Activated naive CD8-positive, alpha-beta T cell treated with anti-CD3 and anti-CD28 coated beads, Interleukin-2, amount 50 U/mL, for 24 hours (primary cell): ENCODE measurements at regions not wholly inside any gene's neighbourhood (a gene's known extent, or its start where the extent isn't known, plus 50 kb on each side); places are given as distances from the start of the nearest gene placed in this dataset.

Source experiments
- ATAC-seq: fragments of 150-1000 bp; cut with Tn5 transposase; one replicate; pipeline ENCODE4 v1.10.0; 2021
- DNase-seq: peaks from one replicate; pipeline ENCODE4 v3.0.0; 2021
- H3K27ac Mint-ChIP-seq: one replicate; pipeline ENCODE4 v1.8.0; 2021; ENCODE audit warnings: mild to moderate bottlenecking, mixed read lengths
- H3K27me3 Mint-ChIP-seq: one replicate; pipeline ENCODE4 v1.8.0; 2021; ENCODE audit warnings: mixed read lengths
- H3K36me3 Mint-ChIP-seq: one replicate; pipeline ENCODE4 v1.8.0; 2021; ENCODE audit warnings: low read depth, mixed read lengths
- H3K4me1 Mint-ChIP-seq: one replicate; pipeline ENCODE4 v1.8.0; 2021; ENCODE audit warnings: mixed read lengths
- H3K4me3 Mint-ChIP-seq: one replicate; pipeline ENCODE4 v1.8.0; 2021; ENCODE audit warnings: mild to moderate bottlenecking, moderate library complexity, mixed read lengths
- H3K9me3 Mint-ChIP-seq: one replicate; pipeline ENCODE4 v1.8.0; 2021; ENCODE audit warnings: mixed read lengths

DNA sequence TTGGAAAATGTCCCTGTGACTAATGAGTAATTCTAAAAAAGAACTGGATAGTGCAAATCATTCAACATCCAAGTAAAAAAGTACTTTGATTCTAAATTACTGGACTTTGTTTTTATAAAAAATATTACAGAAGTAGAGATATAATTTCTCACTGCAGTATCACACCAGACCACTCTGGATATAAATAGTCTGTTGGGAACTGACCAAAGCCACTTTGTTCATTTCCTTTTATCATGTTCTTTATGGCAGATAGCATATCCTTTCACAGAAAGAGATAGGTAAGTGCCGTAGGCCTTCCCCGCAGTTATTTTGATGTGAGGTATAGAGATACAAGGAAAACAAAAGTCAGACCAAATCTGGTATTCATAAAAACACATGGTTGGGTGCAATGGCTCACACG is 827.4 kb upstream of the GRAMD2B start:
- no peaks in the 10 kb centered on the region for H3K27me3 Mint-ChIP-seq
- H3K9me3 Mint-ChIP-seq = peaks cover 13% of the 10 kb centered on the region
- DNase-seq (no peak), ATAC-seq (no peak)
- no peak overlapping the region for H3K4me3 Mint-ChIP-seq
- no peaks in the 10 kb centered on the region for H3K36me3 Mint-ChIP-seq
- H3K27ac Mint-ChIP-seq = no peak overlapping the region
- peaks cover 1% of the 10 kb centered on the region for H3K4me1 Mint-ChIP-seq

DNA sequence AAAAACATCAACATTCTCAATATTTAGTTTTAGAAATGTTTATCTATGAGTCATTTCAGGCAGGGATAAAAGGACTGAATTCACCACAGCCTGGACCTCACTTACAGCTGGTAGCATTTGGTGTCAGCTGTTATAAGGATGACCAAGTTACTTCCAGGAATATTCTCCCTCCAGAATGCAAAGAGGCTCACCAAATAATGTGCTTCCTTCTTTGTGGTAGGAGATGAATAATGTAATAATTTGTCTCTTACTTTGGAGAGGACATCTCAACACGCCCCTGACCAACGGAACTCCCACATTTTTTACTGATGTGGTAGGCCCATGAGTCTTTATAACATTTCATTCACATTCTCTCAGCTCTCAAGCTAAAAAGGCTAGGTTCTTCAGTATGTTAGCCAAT is 825.9 kb upstream of the GRAMD2B start:
- H3K27ac Mint-ChIP-seq = no peak overlapping the region
- H3K36me3 Mint-ChIP-seq = no peaks in the 10 kb centered on the region
- peaks cover 1% of the 10 kb centered on the region for H3K4me1 Mint-ChIP-seq
- peaks cover 13% of the 10 kb centered on the region for H3K9me3 Mint-ChIP-seq
- ATAC-seq (no peak), DNase-seq (no peak)
- no peaks in the 10 kb centered on the region for H3K27me3 Mint-ChIP-seq
- H3K4me3 Mint-ChIP-seq = no peak overlapping the region

DNA sequence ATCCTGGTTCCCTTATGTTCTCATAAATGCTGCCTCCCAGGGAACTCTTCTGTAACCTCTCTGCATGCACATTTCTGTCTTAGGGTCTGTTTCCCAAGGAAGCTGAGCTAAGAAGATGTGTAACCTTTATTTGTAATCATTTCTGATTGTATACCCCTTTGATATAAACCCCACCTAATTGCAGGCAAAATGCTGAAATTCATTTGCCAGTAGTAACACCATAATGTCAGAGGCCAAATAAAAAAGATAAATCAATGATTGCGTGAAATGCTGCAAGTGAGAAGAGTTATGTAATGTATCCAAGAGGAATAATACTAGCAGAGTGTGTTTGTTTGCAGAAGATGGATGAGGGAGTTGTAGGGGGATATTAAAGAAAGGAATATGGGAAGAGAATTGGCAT is 822.6 kb upstream of the GRAMD2B start:
- ATAC-seq (no peak), DNase-seq (no peak)
- no peak overlapping the region for H3K27ac Mint-ChIP-seq
- peaks cover 4% of the 10 kb centered on the region for H3K9me3 Mint-ChIP-seq
- H3K27me3 Mint-ChIP-seq = no peaks in the 10 kb centered on the region
- H3K4me1 Mint-ChIP-seq = no peaks in the 10 kb centered on the region
- no peak overlapping the region for H3K4me3 Mint-ChIP-seq
- no peaks in the 10 kb centered on the region for H3K36me3 Mint-ChIP-seq

DNA sequence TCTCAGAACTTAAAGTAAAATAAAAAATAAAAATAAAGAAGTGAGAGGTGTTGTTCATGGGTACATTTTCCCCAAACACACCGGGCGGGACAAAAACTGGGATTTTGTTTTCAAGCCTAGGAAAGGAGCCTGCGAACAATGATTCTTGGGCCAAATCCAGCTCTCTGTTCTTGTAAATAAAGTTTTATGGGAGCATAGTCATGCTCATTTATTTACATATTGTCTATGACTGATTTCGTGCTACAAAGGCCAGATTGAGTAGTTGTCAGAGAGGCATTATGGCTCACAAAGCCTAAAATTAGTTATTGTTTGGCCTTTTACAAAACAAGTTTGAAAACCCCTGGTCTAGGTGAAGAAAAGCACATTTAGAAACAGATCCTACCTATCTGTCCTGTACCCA is 821.0 kb upstream of the GRAMD2B start:
- DNase-seq = no peak

DNA sequence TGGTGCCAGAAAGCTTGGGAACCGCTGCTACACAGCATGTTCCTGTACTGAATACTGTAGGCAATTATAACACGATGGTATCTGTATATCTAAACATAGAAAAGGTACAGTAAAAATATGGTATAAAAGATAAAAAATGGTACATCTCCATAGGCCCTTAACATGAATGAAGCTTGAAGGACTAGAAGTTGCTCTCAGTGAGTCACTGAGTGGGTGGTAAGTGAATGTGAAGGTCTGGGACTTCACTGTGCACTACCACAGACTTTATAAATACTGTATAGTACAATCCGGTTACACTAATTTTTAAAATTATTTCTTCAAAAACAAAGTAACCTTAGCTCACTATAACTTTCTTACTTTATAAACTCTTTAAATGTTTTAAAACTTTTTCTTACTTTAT is 819.9 kb upstream of the GRAMD2B start:
- Mint-ChIP-seq H3K27me3 (no peaks in the 10 kb centered on the region), H3K4me1 (no peaks in the 10 kb centered on the region), H3K36me3 (no peaks in the 10 kb centered on the region), H3K27ac (no peak overlapping the region), H3K9me3 (no peaks in the 10 kb centered on the region), H3K4me3 (no peak overlapping the region)
- ATAC-seq = no peak
- DNase-seq = no peak

More for the DNA sequence above, 821.0 kb upstream of the GRAMD2B start:
- Mint-ChIP-seq H3K9me3 (no peaks in the 10 kb centered on the region), H3K27me3 (no peaks in the 10 kb centered on the region), H3K27ac (no peak overlapping the region), H3K36me3 (no peaks in the 10 kb centered on the region), H3K4me1 (no peaks in the 10 kb centered on the region), H3K4me3 (no peak overlapping the region)
- no peak for ATAC-seq

DNA sequence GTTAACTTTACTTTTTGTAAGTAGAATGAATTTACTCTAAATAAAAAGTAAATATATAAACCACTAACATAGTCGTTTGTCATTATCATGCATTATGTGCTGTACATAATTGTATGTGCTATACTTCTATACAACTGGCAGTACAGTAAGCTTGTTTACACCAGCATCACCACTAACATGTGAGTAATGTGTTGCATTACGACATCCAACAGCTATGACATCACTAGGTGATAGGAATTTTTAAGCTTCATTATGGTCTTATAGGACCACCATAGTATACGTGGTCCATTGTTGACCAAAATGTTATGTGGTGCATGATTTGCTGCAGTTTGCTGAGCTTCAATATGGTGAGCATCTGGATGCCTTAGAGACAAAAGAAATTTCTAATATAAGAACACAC is 819.1 kb upstream of the GRAMD2B start:
- no peak overlapping the region for H3K4me3 Mint-ChIP-seq
- H3K4me1 Mint-ChIP-seq = no peaks in the 10 kb centered on the region
- DNase-seq (no peak), ATAC-seq (no peak)
- H3K36me3 Mint-ChIP-seq = no peaks in the 10 kb centered on the region
- no peak overlapping the region for H3K27ac Mint-ChIP-seq
- H3K9me3 Mint-ChIP-seq = no peaks in the 10 kb centered on the region
- H3K27me3 Mint-ChIP-seq = no peaks in the 10 kb centered on the region

DNA sequence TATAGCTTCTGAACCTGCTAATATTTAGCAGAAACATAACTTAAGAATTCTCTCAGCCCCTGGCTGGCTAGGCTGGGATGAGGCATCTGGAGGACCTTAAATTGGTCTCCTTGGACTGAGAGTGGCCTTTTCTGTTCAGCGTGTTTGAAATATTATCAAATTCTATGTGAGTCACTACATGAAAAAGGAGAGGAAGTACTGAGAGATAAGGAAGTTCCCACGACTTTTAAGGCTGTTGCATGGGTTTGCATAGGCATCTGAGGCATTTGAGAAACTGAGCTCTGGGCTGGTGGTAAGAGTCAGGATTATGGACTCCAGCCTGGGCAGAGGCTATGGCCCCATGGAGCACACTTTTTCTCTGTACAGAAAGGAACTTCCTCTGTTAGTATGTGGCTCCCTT is 816.2 kb upstream of the GRAMD2B start:
- H3K36me3 Mint-ChIP-seq = no peaks in the 10 kb centered on the region
- no peaks in the 10 kb centered on the region for H3K9me3 Mint-ChIP-seq
- H3K27ac Mint-ChIP-seq = no peak overlapping the region
- no peak overlapping the region for H3K4me3 Mint-ChIP-seq
- DNase-seq (no peak), ATAC-seq (no peak)
- no peaks in the 10 kb centered on the region for H3K27me3 Mint-ChIP-seq
- no peaks in the 10 kb centered on the region for H3K4me1 Mint-ChIP-seq

DNA sequence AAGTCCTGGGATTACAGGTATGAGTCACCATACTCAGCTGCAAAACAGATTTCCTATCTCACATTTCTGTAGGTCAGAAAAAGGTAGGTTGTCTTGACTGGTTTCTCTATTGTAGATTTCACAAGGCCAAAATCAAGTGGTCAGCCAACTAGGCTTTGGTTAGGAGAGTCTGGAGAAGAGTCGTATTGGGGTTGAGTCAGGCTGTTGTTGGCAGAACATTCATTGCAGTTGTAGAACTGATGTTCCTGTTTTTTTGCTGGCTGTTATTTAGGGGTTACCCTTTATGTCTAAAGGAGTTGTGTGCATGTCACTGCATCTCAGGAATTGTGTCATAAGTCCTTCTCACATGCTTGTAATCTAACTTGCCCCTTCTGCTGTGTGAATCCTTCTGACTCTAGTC is 814.2 kb upstream of the GRAMD2B start:
- H3K27ac Mint-ChIP-seq = no peak overlapping the region
- no peaks in the 10 kb centered on the region for H3K36me3 Mint-ChIP-seq
- H3K4me1 Mint-ChIP-seq = no peaks in the 10 kb centered on the region
- no peaks in the 10 kb centered on the region for H3K9me3 Mint-ChIP-seq
- DNase-seq (no peak), ATAC-seq (no peak)
- H3K27me3 Mint-ChIP-seq = no peaks in the 10 kb centered on the region
- no peak overlapping the region for H3K4me3 Mint-ChIP-seq

DNA sequence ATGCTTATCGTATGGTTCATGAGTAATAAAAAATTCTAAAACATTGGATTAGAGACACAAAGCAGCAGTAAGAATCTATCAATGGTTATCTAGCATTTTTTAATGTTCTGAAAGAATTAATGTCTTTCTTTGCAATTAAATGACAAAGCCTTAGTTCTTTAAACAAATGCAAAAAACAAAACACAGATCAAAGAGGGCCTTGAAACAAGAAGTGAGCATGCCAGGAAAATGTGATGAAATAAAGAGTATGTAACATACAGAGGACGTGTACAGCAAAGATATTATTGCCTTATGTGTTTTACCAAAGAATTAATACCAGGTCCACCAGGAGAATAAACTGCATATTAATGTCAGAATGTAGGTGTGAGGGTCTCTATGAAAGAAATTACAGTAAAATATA is 812.3 kb upstream of the GRAMD2B start:
- no peak for ATAC-seq
- H3K9me3 Mint-ChIP-seq = no peaks in the 10 kb centered on the region
- no peaks in the 10 kb centered on the region for H3K27me3 Mint-ChIP-seq
- H3K27ac Mint-ChIP-seq = no peak overlapping the region
- no peaks in the 10 kb centered on the region for H3K36me3 Mint-ChIP-seq
- no peaks in the 10 kb centered on the region for H3K4me1 Mint-ChIP-seq
- no peak overlapping the region for H3K4me3 Mint-ChIP-seq
- no peak for DNase-seq

DNA sequence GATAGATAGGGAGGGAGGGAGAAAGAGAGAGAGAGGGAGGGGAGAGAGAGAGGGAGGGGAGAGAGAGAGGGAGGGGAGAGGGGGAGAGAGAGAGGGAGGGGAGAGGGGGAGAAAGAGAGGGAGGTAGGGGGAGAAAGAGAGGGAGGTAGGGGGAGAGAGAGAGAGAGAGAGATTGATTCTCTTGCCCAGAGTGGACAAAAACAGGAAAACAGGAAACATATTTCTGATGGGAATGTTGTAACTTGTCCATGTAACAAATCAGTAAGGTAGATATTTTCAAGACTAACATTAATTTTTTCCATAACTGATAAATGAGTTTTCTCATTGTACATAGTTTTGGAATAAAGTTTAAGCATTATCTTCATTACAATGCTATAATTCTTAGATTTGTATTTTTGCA is 811.7 kb upstream of the GRAMD2B start:
- Mint-ChIP-seq H3K27me3 (no peaks in the 10 kb centered on the region), H3K9me3 (no peaks in the 10 kb centered on the region), H3K4me1 (no peaks in the 10 kb centered on the region), H3K36me3 (no peaks in the 10 kb centered on the region), H3K27ac (no peak overlapping the region), H3K4me3 (no peak overlapping the region)
- DNase-seq = no peak
- no peak for ATAC-seq

DNA sequence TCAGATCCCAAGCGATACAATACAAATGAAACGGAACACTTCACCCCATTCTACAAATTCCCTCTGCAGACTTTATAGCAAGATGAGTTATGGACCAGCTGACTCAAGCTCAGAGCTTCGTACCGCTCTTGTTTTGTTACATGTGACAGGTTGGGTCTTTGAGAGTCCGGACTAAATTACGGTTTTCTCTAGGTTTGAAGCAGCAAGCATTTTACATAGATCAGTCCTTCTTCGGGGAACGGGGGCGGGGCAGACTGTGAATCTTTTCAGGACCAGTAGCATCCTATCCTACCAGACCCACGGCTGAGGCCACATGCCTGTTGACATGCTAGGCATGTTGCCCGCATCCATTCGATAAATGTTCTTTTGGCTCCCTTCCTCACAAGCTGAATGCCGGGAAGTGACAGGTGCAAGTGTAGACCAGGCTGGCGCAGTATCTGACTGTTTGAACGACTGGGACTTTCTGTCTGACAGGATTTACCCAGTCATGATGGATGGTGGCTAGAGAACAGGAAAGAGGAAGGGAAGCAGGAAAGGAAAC is 811.0 kb upstream of the GRAMD2B start:
- H3K27me3 Mint-ChIP-seq = no peaks in the 10 kb centered on the region
- H3K36me3 Mint-ChIP-seq = no peaks in the 10 kb centered on the region
- no peak overlapping the region for H3K4me3 Mint-ChIP-seq
- ATAC-seq (no peak), DNase-seq (no peak)
- no peak overlapping the region for H3K27ac Mint-ChIP-seq
- no peaks in the 10 kb centered on the region for H3K9me3 Mint-ChIP-seq
- no peaks in the 10 kb centered on the region for H3K4me1 Mint-ChIP-seq

DNA sequence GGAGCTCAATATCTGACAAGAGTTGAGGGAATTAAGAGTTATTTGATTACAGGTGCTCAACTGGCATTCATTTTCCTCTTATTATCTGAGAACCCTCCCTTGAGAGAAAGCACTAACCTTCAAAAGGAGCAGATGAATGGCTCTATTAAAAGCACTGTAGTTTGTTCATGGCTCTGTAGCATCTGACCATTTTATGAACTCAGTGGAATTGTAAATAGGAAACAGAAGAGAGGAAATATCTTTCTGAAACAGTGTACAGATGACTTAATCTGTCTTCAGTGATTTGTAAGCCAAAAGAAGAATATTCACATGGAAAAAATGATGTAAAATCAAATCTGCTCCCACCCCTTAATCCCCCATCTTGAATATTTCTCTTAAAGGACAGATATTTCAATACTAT is 810.4 kb upstream of the GRAMD2B start:
- no peaks in the 10 kb centered on the region for H3K36me3 Mint-ChIP-seq
- no peaks in the 10 kb centered on the region for H3K9me3 Mint-ChIP-seq

DNA sequence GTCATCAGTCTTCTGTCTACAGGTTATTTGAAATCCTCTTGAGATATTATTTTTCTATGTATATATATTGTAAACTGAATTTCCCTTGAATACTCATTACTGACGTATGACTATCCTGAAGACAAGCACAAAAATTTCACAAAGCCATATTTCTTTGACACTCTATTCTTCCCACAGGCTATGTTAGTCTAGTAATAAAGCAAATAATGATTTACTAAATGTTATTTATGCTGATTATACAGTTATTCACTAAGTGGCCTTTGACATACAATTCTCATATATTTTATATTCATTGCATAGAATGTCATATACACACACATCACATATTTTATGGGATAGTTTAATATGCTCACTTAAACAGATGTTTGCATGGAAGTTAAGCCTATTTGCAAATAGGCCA is 793.0 kb upstream of the GRAMD2B start:
- Mint-ChIP-seq H3K9me3 (peaks cover 3% of the 10 kb centered on the region), H3K4me1 (no peaks in the 10 kb centered on the region), H3K4me3 (no peak overlapping the region), H3K27ac (no peak overlapping the region), H3K27me3 (no peaks in the 10 kb centered on the region), H3K36me3 (no peaks in the 10 kb centered on the region)
- no peak for ATAC-seq
- DNase-seq = no peak

More for the DNA sequence above, 810.4 kb upstream of the GRAMD2B start:
- Mint-ChIP-seq H3K27ac (no peak overlapping the region), H3K27me3 (no peaks in the 10 kb centered on the region), H3K4me3 (no peak overlapping the region), H3K4me1 (no peaks in the 10 kb centered on the region)
- no peak for ATAC-seq
- no peak for DNase-seq

DNA sequence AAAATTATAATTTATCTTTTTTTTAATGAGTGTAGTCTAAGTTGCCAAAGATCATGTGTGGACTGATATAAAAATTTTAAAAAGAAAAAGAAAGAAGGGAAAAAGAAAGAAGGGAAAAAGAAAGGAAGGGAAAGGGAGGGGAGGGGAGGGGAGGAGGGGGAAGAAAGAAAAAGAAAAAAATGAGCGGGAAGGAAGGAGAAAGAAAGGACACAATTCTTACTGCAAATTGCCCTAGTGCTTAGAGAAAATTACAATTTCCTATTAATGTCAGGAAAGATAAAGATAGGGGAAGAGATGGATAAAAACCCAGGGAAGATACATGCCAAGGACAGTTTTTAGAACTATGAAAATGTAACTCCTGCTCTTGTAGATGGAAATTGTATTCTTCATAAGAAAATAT is 789.7 kb upstream of the GRAMD2B start:
- DNase-seq (no peak), ATAC-seq (no peak)
- Mint-ChIP-seq H3K36me3 (no peaks in the 10 kb centered on the region), H3K27me3 (no peaks in the 10 kb centered on the region), H3K4me1 (no peaks in the 10 kb centered on the region), H3K4me3 (no peak overlapping the region), H3K9me3 (peaks cover 3% of the 10 kb centered on the region), H3K27ac (no peak overlapping the region)

DNA sequence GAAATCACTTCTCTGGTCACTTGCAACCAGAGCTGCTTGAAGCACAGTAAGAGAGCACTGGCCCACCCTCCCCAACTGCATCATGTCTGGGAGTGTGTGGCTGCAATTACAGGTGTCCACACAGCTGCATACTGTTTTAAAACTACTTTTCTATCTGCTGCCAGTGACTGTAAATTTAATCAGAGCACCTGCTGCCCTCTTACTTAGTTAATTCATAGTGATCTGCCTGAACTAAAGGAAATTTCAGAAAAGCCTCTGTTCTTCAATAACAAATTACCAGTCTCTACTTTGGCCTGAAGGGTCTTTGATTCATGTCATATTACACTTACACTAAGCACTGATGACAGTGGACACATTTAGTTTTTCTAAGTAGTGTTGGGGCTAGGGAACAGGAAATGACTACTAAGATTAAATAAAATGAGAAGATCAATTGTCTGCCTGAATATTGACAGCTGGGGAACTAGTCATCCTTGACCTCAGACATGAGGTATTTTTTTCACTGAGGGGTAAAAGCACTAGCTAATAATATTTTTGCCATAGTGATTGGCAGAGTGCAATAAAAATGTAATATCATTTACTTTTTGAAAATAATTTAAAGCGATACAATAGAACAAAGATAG is 788.9 kb upstream of the GRAMD2B start:
- H3K27ac Mint-ChIP-seq = no peak overlapping the region
- peaks cover 3% of the 10 kb centered on the region for H3K9me3 Mint-ChIP-seq
- no peaks in the 10 kb centered on the region for H3K27me3 Mint-ChIP-seq
- H3K4me3 Mint-ChIP-seq = no peak overlapping the region
- no peaks in the 10 kb centered on the region for H3K4me1 Mint-ChIP-seq
- no peak for DNase-seq
- ATAC-seq = no peak
- H3K36me3 Mint-ChIP-seq = no peaks in the 10 kb centered on the region

DNA sequence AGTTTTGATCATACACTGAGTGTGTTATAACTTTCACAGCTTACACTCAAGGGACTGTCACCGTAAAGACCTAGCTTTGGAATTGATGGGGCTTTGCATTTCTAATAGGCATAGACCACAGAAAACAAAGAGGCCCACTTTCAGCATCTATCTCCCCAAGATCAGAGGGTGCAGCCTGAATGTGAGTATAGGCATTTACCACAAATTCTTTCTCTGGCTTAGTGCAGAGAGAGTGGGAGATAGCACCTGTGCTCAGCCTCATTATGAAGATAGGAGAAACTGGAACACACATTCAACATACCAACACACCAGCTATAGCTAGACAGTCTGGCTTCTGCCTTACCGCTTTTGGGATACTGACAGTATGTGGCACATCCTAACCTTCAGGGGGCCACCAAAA is 783.4 kb upstream of the GRAMD2B start:
- H3K4me1 Mint-ChIP-seq = no peaks in the 10 kb centered on the region
- DNase-seq = no peak
- no peaks in the 10 kb centered on the region for H3K36me3 Mint-ChIP-seq
- no peak overlapping the region for H3K4me3 Mint-ChIP-seq
- no peak overlapping the region for H3K27ac Mint-ChIP-seq
- no peaks in the 10 kb centered on the region for H3K27me3 Mint-ChIP-seq
- ATAC-seq = no peak
- peaks cover 28% of the 10 kb centered on the region for H3K9me3 Mint-ChIP-seq
